HUES64 (cell line): ENCODE measurements at regions not wholly inside any gene's neighbourhood (a gene's known extent, or its start where the extent isn't known, plus 50 kb on each side); places are given as distances from the start of the nearest gene placed in this dataset.

Experiments
- H3K27ac ChIP-seq: 2 replicates; pipeline ENCODE4 v1.7.0; 2013; ENCODE audit warnings: low read depth, low read length, inconsistent platforms
- H3K27me3 ChIP-seq: 2 replicates; pipeline ENCODE4 v1.6.1; 2013; ENCODE audit warnings: mild to moderate bottlenecking, low read length; ENCODE audit not compliant: insufficient read depth
- H3K36me3 ChIP-seq: 2 replicates; pipeline ENCODE4 v1.6.1; 2013; ENCODE audit warnings: mild to moderate bottlenecking, low read length; ENCODE audit not compliant: insufficient read depth
- H3K4me1 ChIP-seq: 2 replicates; pipeline ENCODE4 v1.6.1; 2013; ENCODE audit warnings: mild to moderate bottlenecking, low read length, moderate library complexity; ENCODE audit not compliant: insufficient read depth
- H3K4me3 ChIP-seq: 2 replicates; pipeline ENCODE4 v1.5.1; 2013; ENCODE audit warnings: mild to moderate bottlenecking, low read length, moderate library complexity
- H3K9ac ChIP-seq: 2 replicates; pipeline ENCODE4 v1.6.1; 2013; ENCODE audit warnings: mild to moderate bottlenecking, low read depth, low read length
- H3K9me3 ChIP-seq: 2 replicates; pipeline ENCODE4 v1.6.1; 2013; ENCODE audit warnings: low read depth, low read length; ENCODE audit not compliant: insufficient read depth
- whole genome bisulfite sequencing: fragments of 150-250, 120-280 bp; methylation state at CpG from one replicate; pipeline ENCODE4 v1.1.7; 2013; ENCODE audit warnings: missing lambda C conversion rate; 5-methylcytosine and 5-hydroxymethylcytosine counted together

- no peaks in the 10 kb centered on the region for H3K9me3 ChIP-seq
- H3K27me3 ChIP-seq = no peaks in the 10 kb centered on the region
- H3K4me3 ChIP-seq = no peak overlapping the region
- WGBS = 100% methylated on average over 1 of the region's 1 CpG
- H3K36me3 ChIP-seq = no peaks in the 10 kb centered on the region
- H3K27ac ChIP-seq = no peak overlapping the region
- H3K4me1 ChIP-seq = no peaks in the 10 kb centered on the region
- no peak overlapping the region for H3K9ac ChIP-seq
Observed at GRCh38 chr14:62314871-62315270, 552.7 kb downstream of the SNAPC1 start.

GRCh38 chr14:62315631-62316030, 553.4 kb downstream of the SNAPC1 start:
- Histone ChIP-seq H3K9me3 (no peaks in the 10 kb centered on the region), H3K4me1 (no peaks in the 10 kb centered on the region), H3K4me3 (no peak overlapping the region), H3K27ac (no peak overlapping the region), H3K27me3 (no peaks in the 10 kb centered on the region), H3K36me3 (no peaks in the 10 kb centered on the region), H3K9ac (no peak overlapping the region)
- WGBS = 100% methylated on average over 2 of the region's 2 CpGs

GRCh38 chr14:62322216-62322615, 560.0 kb downstream of the SNAPC1 start:
- Histone ChIP-seq H3K9ac (no peak overlapping the region), H3K27me3 (no peaks in the 10 kb centered on the region), H3K4me1 (no peaks in the 10 kb centered on the region), H3K4me3 (no peak overlapping the region), H3K9me3 (no peaks in the 10 kb centered on the region), H3K27ac (no peak overlapping the region), H3K36me3 (no peaks in the 10 kb centered on the region)
- 91% methylated on average over 6 of the region's 6 CpGs for WGBS

GRCh38 chr14:62329427-62329826, 567.2 kb downstream of the SNAPC1 start:
- Histone ChIP-seq H3K4me1 (no peaks in the 10 kb centered on the region), H3K27me3 (no peaks in the 10 kb centered on the region), H3K27ac (no peak overlapping the region), H3K4me3 (no peak overlapping the region), H3K36me3 (no peaks in the 10 kb centered on the region), H3K9me3 (peaks cover 8% of the 10 kb centered on the region; the same call in 1 of the 2 replicates), H3K9ac (no peak overlapping the region)
- WGBS = 94% methylated on average over 1 of the region's 2 CpGs

GRCh38 chr14:62347562-62348011, 585.4 kb downstream of the SNAPC1 start:
- Histone ChIP-seq H3K36me3 (no peaks in the 10 kb centered on the region), H3K4me3 (no peak overlapping the region)
- 96% methylated on average over 5 of the region's 5 CpGs for WGBS

GRCh38 chr14:62357362-62357761, 595.1 kb downstream of the SNAPC1 start:
- H3K27me3 ChIP-seq = no peaks in the 10 kb centered on the region
- no peak overlapping the region for H3K27ac ChIP-seq

More at GRCh38 chr14:62347562-62348011, 585.4 kb downstream of the SNAPC1 start:
- no peaks in the 10 kb centered on the region for H3K27me3 ChIP-seq
- H3K9me3 ChIP-seq = peaks cover 7% of the 10 kb centered on the region
- H3K4me1 ChIP-seq = no peaks in the 10 kb centered on the region
- H3K27ac ChIP-seq = no peak overlapping the region
- H3K9ac ChIP-seq = no peak overlapping the region

GRCh38 chr14:62364161-62364560, 601.9 kb downstream of the SNAPC1 start:
- Histone ChIP-seq H3K9ac (no peak overlapping the region), H3K27me3 (no peaks in the 10 kb centered on the region), H3K9me3 (no peaks in the 10 kb centered on the region), H3K4me3 (no peak overlapping the region), H3K4me1 (no peaks in the 10 kb centered on the region), H3K36me3 (no peaks in the 10 kb centered on the region), H3K27ac (no peak overlapping the region)
- 89% methylated on average over 2 of the region's 2 CpGs for WGBS

More at GRCh38 chr14:62357362-62357761, 595.1 kb downstream of the SNAPC1 start:
- no peak overlapping the region for H3K9ac ChIP-seq
- H3K36me3 ChIP-seq = no peaks in the 10 kb centered on the region
- H3K9me3 ChIP-seq = peaks cover 25% of the 10 kb centered on the region
- H3K4me3 ChIP-seq = no peak overlapping the region
- no peaks in the 10 kb centered on the region for H3K4me1 ChIP-seq

- 75% methylated on average over 4 of the region's 4 CpGs for WGBS
- no peak overlapping the region for H3K27ac ChIP-seq
- H3K9me3 ChIP-seq = no peaks in the 10 kb centered on the region
- H3K4me1 ChIP-seq = no peaks in the 10 kb centered on the region
- no peaks in the 10 kb centered on the region for H3K27me3 ChIP-seq
- H3K4me3 ChIP-seq = no peak overlapping the region
- no peak overlapping the region for H3K9ac ChIP-seq
- no peaks in the 10 kb centered on the region for H3K36me3 ChIP-seq
Observed at GRCh38 chr14:62364800-62365280, 602.6 kb downstream of the SNAPC1 start.

GRCh38 chr14:62369919-62370560, 607.8 kb downstream of the SNAPC1 start:
- Histone ChIP-seq H3K4me3 (no peak overlapping the region), H3K36me3 (no peaks in the 10 kb centered on the region), H3K9me3 (no peaks in the 10 kb centered on the region), H3K27ac (no peak overlapping the region), H3K27me3 (no peaks in the 10 kb centered on the region), H3K4me1 (no peaks in the 10 kb centered on the region), H3K9ac (no peak overlapping the region)

GRCh38 chr14:62373944-62374343, 611.7 kb downstream of the SNAPC1 start:
- H3K27ac ChIP-seq = no peak overlapping the region
- H3K9me3 ChIP-seq = no peaks in the 10 kb centered on the region
- H3K36me3 ChIP-seq = no peaks in the 10 kb centered on the region
- H3K9ac ChIP-seq = no peak overlapping the region
- no peaks in the 10 kb centered on the region for H3K4me1 ChIP-seq
- H3K27me3 ChIP-seq = no peaks in the 10 kb centered on the region
- H3K4me3 ChIP-seq = no peak overlapping the region

GRCh38 chr14:62378057-62378456, 615.8 kb downstream of the SNAPC1 start:
- H3K4me3 ChIP-seq = no peak overlapping the region
- no CpG with 5 or more reads among the region's 2 CpGs for WGBS
- no peaks in the 10 kb centered on the region for H3K36me3 ChIP-seq
- no peaks in the 10 kb centered on the region for H3K9me3 ChIP-seq
- H3K27me3 ChIP-seq = no peaks in the 10 kb centered on the region
- no peak overlapping the region for H3K9ac ChIP-seq
- no peaks in the 10 kb centered on the region for H3K4me1 ChIP-seq
- H3K27ac ChIP-seq = no peak overlapping the region
